Lung microvascular endothelial cell (primary cell): ENCODE measurements at regions not wholly inside any gene's neighbourhood (a gene's known extent, or its start where the extent isn't known, plus 50 kb on each side); places are given as distances from the start of the nearest gene placed in this dataset.

ENCODE experiments used
- DNase-seq, 2 donors: peaks; one replicate each; pipeline versions ENCODE4 v3.0.0 to v3.0.0-alpha.2; 2010; ENCODE audit warnings: low read depth in 2 of 2

GRCh38 chr3:44055951-44056350 lies 185.7 kb upstream of the TOPAZ1 start:
- DNase-seq = no peak

- DNase-seq = no peak
These were observed 185.0 kb upstream of the TOPAZ1 start for GRCh38 chr3:44056446-44057240.

DNA sequence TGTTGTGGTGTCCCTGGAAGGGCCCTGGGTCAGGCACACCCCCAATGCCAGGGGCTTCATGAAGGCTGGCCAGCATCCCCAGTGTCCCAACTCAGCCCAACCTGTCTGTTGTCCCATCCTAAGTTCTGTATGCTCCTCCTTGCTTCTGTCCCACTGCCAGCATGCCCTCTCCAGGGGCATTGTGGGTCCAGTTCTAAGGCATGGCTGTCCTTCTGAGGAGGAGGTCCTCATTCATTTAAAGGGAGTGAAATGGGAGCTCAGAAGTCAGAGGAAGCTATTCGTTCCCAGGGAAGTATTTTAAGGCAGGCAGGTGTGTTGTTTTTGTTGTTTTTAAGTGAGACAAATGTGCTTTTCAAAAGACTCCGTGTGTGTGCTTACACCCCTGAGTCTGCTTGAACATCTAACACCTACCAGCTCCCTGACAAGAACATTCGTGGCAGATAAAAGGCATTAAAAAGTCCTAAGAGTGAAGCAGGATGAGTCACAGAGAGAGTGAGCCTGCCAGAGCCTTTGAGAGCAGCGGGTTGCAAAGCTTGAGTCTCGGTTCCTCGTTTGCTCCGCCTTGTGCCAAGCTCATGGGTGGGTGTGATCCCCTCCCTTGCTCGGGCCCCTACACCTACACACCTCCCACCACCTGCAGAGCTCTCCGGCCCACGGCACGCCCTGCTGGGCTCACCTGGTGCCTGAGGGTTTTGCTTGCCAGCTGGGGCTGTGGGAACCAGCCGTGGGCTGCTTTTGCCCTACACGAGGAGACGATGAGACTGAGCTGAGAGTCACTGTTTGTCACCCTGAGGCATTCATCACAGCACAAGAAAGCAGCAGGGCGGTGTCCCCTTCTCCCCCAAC lies 183.4 kb upstream of the TOPAZ1 start:
- DNase-seq = no peak

DNA sequence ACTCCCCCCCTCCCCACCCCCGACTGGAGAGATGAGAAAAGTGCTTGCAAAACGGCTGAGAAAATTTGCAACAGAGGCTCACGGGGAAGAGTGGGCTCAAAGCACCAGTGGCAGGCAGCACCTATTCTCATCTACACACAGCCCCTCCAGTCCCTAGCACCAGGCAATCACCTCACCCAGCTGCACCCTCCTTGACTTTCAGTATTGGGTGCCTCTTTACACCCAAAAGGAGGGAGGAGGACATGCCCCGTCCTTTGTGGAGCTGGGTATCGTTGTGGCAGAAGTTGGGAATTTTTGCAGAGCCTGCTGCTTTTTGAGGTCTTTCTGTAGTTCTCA lies 182.8 kb upstream of the TOPAZ1 start:
- DNase-seq = no peak

DNA sequence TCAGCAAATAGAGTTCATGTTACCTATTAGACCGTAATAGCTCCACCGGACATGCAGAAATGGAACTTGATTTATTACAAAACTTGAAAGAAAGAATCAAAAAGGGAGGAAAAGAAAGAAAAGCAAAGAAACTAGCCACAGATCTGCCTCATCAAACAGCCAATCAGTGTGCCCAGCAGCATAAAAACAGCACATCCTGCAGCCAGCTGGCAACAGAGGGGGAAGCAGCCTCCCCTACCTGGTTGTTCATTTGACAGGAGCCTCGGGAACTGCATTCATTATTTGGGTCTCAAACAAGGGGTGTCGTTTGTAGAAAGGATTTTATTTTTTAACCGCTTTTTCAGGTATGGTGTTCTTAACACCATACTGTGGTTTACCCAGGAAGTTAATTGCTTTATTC lies 181.5 kb upstream of the TOPAZ1 start:
- no peak for DNase-seq

- DNase-seq = no peak
These were observed 180.4 kb upstream of the TOPAZ1 start for GRCh38 chr3:44061268-44061667.

DNA sequence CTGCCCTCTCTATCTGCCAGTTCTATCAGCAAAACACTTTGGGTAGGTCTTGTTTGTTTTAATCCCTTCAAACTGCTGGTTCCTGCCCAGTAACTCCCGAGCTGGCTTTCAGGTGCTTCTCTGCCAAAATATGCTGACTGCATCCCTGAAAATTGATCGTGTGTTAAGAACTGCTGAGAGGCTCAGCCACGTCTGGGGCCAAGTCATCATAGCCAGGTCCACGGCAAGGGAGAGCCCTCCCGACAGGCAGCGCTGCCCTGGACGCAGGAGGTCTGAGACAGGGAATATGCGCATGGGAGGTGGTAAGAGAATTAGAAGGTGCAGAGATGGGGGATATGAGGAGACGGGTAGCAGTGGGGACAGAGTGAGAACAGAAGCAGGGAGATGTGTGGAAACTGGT lies 179.7 kb upstream of the TOPAZ1 start:
- DNase-seq = no peak

DNA sequence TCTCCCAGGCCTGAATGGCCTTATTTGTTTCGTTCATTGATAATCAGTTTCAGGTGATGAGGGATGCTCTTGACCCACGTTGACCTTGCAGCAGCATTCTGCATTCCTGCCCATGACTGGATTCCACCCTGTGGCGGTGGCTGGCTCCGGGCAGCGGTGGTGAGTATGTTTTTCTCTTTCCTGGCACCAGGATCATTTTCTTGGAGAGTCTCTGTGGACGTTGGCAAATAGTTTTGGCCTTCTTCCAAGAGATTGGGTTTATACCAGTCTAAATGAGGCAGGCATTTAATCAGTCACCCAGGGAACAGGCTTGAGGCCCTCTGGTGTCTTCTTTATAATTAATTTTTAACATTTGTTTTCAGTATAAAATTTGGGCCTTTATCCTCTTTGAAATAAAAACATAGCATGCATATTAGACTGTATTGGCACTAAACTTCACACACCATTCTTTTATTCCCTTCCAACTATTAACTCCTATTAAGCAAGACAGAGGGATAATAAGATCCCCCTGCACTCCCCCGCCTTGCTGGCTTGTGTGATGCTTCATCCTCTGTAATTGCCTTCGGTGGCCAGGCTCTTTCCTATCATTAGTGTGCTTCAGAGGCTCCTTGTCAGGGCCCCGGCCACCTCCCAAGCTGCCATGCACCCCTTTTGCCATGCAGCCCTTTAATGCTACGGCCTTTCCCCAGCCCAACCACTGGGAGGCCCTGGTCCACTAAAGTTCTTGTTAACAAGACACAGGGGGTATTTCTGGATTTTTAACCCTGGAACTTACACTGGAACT lies 176.2 kb upstream of the TOPAZ1 start:
- DNase-seq = no peak

DNA sequence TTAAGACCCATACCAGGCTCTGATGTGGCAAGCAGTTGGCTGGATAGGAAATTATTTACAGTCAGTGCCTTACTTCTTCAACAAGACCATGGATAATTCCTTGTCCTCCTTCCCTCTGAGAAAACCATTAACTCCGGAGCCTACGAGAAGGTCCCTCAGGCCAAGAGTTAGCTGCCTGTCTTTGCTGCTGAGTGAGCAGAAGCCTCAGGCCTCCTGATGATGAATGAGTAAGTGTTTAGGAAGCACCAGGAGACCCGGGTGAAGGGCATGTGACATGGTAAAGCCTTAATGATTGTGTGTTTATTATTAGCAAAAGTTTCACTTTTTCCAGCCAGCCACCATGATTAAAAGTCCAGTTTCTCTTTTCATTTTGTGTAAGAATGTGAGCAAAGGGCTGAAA lies 174.9 kb upstream of the TOPAZ1 start:
- DNase-seq = no peak

GRCh38 chr3:44067431-44067830 lies 174.3 kb upstream of the TOPAZ1 start:
- DNase-seq = no peak

GRCh38 chr3:44068753-44069152 lies 172.9 kb upstream of the TOPAZ1 start:
- no peak for DNase-seq

DNA sequence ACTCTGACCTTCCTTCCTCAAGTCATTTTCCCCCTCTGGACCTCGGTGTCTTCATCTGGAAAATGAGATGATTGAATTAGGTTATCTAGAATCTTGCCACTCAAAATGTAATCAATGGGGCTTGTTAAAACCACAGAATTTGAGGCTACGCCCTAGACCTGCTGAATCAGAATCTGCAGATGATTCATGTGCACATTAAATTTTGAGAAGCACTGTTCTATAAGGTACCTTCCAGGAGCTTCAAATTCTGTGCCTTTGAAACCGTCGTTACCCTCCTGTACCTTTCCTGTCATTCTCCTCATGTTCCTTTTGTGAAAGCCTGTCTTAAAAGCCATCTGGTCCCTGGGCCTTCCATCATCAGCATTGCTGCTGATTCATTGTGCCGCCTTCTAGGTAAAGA lies 172.4 kb upstream of the TOPAZ1 start:
- DNase-seq = no peak

- no peak for DNase-seq
These were observed 170.7 kb upstream of the TOPAZ1 start for GRCh38 chr3:44070841-44071546.

DNA sequence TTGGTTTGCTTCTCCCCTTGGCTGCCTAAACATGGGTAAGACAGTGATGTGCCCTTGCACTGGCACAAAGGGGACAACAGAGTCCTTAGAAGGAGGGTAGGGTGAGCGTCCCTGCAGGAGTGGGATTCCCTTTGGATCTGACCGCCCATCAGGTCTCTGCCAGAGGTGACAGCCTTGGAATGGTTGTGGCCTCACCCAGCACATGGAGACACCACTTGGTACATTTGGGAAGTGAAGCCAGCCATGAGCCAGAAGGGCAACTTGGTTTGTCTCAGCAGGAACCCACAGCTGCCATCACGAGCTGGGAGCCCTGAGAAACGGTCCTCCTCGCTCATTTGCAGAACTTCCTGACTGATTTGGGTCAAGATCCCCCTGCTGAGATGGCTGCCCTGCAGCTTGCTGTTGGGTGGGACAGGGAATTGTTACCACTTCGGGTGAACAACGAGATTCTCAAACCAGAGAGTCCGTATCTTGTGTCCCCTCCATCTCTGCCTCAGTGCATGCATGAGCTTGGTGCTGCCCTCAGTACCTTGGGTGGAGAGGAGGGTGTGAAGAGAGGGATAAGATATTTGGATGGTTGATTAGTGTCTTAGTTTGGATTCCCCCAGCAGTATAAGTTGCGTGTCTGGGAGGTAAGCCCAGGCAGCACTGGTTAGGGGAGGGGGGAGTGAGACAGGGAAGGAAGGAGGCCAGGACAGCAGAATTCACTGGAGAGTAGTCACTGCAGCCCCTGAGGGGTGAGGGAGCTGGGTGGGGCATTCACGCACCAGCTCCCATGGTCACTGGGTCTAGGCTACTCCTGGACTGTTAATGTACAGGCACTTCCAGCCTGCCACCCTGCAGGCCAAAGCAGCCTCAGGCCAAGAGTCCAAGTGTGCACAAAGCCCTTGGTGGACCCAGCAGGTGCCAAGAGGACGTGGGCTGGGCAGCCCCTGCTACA lies 168.8 kb upstream of the TOPAZ1 start:
- no peak for DNase-seq

DNA sequence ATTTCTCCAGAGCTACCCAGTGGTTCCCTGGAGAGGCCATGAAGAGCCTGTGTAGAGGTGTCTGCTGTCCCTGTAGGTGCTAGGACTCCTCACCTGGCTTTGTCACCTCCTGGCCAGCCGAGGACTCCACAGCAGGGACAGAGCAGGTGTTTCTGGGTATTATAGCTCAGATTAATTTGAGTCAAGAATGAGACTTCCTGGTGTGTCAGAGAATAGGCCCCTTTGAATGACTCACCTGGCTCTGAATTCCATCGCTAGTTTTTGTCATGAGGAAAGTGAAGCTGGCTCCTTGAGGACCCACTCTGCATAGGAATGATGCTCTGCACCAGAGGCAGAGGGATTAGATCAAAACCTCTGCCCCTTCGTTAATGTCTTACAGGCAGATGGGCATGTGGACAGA lies 167.5 kb upstream of the TOPAZ1 start:
- DNase-seq = no peak

DNA sequence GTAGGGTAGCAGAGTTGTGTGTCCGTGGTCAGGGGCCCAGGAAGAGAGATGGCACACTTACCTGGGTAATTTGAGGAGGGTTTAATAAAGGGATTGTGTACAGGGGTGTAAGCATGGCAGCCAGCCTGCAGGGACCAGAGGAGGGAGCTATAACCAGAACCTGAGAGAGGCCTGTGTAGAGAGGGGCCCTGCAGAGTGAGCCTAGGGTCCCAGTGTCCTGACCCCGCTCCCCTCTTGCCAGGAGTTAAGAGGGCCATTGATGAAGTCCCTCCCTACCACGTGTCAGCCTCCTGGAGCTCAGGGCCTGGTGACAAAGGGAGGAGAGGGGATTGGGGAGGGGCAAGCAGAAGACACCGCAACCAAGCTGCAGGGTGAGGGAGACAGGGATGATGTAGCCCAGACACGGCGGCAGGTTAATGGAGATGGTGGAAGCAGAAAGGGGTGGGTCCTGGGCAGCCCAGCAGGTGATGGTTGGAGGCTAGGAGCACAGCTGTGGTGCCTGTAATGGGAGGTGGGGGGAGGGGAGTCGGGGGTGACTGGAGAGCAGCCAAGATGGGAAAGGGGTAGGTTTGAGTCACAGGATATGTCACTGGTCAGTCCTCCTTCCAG lies 165.4 kb upstream of the TOPAZ1 start:
- DNase-seq = no peak

DNA sequence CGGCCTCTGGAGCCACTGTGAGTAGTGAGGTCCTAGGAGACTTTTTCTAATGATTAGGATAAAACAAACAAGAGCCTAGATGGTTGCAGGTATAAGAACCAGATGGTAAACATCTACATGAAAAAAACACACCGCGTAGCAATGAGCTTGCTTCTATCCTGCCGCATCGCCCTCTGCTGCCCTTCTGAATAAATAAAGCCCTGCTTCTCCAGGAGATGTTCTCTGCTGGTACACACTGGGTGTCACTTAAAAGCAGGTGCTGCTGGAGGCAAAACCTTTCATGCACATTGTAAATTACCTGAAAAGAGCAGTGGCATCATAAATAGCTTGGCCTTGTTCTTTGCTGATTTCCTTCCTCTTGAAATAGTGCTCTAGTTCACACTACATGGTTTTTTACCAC lies 164.4 kb upstream of the TOPAZ1 start:
- DNase-seq = peak; percentile 11 to 12

- no peak for DNase-seq
These were observed 162.8 kb upstream of the TOPAZ1 start for GRCh38 chr3:44078863-44079262.

- no peak for DNase-seq
These were observed 161.8 kb upstream of the TOPAZ1 start for GRCh38 chr3:44079916-44080315.

DNA sequence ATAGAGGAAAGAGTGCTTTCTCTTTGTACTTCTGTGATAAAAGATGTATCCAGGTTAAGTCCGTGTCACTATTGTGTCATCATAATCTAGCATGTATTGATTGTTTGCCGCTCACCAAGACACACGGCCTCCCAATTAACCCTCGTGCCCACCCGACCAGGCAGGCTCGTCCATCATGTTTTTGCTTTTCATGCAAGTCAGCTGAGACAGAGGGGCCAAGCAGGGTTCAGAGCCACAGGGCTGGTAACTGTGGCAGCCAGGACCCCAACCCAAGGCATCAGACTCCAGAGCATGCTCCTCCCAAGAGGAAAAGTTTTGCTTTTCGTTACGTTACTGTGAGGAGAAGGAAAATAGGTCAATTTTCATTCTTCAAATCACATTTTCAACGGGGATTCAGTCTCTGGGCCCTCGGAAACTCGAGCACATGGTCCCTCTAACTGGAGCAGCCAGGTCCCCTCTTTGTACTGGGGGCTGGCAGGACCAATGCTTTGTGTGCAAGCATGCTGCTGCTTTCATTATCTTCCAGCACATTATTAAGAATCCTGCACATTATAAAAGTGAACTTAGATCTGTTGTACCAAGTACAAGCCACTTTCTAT lies 161.1 kb upstream of the TOPAZ1 start:
- no peak for DNase-seq
